ENCODE measurements at regions not wholly inside any gene's neighbourhood (a gene's known extent, or its start where the extent isn't known, plus 50 kb on each side); places are given as distances from the start of the nearest gene placed in this dataset.

DNA sequence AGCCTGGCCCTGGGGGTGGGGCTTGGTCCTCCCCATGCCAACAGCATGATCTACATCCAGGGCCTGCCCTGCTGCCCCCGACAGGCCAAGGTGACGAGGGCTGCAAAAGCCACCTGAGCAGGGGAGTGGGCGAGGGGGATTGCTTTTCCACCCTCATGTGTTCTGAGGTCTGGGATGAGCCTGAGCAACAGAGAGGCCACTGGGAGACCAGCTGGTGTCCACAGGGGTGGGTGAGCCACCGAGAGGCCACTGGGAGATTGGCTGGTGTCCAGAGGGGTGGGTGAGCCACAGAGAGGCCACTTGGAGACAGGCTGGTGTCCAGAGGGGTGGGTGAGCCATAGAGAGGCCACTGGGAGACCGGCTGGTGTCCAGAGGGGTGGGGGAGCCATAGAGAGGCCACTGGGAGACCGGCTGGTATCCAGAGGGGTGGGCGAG lies 147.4 kb upstream of the GPC1 start:
- no peak for DNase-seq

DNA sequence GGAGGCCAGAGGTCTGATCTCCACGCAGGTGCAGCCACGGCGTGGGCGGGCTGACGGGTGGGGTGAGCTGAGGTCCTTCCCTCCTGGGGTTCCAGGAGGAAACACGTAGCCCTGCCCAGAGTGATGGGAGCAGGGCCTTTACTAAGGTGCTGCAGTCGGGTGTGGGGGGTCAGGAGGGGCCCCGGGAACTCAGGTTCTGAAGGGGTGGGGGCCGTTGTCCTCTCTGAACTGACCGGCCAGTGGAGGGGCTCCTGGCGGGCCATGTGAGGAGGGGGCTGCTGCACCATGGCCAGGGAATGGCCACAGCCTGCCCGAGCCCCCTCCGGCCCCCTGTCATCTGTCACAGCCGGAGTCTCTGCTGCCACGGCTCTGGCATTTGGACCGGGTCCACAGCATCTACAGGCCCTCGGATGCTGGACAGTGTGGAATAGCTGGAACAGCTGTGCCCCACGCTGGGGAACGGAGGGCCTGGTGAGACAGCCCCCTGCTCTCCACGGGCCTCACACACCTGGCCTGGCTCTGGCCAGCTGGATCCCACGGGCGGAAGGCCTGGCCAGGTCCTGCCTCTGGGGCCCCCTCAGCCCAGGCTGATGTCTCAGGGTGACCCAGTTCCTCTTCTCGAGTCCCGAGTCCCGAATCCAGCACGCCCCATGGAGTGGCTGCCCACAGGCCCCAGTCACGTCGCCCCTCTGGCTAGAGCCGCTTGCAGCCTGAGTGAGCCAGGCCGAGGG lies 145.6 kb upstream of the GPC1 start:
- no peak for DNase-seq

DNA sequence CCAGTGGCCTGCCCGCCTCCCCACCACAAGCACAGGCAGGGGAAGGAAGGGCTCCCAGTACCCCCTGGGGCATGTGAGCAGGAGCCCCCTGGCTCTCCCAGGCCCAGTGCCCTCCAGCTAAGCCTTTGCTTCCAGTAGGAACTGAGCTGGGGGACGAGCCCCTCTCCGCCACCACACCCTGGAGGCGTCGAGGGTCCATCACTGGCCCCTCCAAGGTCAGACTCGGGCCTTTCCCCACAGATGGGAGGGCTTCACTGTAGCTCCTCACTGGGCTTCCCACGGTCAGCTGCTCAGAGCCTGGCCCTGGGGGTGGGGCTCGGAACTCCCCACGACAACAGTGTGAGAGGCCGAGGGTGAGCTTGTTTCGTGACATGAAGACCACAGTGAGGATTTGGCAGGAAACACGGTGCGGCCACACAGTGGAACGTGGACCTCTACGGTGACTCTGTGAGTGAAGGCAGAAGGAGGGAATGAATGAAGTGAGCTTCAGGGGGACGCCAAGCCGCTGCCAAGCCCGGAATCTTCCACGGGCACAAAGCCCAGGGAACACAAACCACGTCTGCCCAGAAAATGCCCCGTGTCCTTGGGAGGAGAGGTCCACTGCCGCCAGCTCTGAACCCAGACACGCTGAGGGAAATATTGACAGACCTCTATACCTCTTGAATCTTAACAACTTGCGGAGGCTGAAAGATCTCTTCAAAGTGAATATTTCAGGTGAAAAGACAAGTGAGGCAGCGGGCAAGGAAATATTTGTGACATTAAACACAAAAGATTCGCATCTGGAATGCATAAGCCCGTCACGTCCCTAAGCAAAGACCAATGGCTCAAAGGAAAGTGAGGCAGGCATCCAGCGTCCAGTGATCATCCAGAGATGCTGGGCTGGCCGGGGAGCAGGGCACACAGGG lies 144.8 kb upstream of the GPC1 start:
- DNase-seq = no peak

DNA sequence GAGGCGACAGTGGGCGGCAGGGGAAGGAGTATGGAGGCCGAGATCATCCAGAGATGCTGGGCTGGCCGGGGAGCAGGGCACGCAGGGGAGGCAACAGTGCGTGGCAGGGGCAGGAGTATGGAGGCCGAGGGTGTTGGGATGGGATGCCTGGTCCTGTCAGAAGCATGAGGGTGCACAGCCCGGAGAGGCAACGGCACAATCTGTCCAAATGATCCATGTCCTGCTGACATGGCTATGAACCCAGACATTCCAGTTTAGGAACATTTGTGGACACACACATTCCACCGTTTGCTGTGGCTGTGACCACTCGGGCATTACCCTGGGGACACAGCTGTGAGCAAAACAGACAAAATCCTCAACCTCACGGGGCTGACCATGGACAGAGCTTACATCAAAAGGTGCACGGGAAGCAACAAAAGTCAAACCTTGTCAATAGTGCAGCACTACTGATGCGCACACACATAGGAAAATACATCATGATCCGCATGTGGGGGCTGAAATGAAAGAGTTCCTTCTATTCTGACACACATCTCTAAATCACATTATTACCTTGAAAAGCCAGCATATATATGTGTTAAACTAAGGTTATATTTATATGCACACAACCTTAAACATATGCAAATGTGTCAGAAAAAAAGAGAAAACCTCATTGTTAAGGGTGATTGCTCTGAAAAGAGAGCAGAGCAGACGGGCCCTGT lies 144.0 kb upstream of the GPC1 start:
- DNase-seq = no peak

DNA sequence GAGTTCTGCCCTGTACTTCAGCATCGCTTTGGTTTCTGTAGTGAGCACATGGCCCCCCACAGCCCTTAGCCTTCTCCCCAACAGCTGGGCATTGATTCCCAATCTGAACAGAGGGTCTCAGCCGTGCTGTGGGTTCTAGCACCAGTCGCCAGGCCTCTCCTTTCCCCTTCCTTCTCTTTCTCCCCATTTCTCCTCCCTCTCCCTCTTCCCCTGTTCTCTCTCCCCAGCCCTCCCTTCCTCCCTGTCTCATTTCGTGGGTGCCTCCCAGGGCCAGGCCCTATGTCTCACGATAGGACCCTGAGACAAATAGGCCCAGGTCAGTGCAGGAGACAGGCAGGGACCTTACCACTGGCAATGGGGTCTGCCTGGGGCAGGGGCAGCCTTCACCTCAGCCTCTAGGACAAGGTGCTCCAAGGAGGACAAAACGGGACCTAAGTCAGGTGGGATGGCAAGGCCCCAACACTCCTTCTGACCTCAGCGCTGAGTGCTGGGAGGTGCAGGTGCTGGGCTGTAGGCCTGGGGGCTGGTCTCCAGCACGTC lies 143.4 kb upstream of the GPC1 start:
- no peak for DNase-seq

DNA sequence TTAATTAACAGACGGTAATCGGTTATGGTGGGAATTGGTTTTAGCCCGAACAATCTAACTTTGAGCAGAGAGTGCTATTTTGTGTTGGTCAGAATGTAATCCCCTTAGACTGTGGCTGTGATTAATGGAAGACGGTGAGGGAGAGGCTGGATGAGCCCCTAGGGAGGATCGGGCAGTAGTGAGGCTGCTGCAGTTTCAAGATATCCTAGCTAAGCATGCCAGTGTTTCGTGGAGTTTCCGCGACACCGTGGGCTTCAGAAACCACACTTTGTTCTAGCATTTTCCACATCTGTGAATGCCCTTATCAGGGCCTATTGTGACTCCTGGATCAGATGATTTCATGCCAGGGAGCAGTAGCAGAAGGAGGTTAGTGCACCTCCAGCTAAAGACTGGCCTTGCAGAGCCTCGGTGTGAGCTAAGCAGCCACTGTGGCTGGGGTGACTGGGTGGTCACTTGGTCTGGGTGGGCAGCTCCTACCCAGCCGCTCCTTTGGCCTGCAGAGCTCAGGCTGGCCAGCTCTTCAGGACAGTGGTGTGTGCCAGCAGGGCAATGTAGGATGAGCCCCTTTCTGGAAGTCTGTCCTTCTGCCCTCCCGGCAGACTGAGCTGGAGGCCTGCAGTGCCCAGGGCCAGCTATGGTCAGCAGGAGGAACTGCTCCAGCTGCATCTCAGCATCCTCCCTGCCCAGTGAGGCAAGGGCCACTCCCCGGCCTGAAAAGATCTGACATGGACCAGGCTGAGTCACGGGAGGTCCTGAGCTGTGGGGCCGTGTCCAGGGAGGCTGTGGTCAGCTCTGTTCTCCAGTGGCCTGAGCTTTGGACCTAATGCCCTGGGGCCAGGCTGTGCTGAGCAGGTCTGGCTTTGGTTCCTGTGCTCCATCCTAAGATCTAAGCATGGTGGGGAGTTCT lies 142.6 kb upstream of the GPC1 start:
- no peak for DNase-seq

DNA sequence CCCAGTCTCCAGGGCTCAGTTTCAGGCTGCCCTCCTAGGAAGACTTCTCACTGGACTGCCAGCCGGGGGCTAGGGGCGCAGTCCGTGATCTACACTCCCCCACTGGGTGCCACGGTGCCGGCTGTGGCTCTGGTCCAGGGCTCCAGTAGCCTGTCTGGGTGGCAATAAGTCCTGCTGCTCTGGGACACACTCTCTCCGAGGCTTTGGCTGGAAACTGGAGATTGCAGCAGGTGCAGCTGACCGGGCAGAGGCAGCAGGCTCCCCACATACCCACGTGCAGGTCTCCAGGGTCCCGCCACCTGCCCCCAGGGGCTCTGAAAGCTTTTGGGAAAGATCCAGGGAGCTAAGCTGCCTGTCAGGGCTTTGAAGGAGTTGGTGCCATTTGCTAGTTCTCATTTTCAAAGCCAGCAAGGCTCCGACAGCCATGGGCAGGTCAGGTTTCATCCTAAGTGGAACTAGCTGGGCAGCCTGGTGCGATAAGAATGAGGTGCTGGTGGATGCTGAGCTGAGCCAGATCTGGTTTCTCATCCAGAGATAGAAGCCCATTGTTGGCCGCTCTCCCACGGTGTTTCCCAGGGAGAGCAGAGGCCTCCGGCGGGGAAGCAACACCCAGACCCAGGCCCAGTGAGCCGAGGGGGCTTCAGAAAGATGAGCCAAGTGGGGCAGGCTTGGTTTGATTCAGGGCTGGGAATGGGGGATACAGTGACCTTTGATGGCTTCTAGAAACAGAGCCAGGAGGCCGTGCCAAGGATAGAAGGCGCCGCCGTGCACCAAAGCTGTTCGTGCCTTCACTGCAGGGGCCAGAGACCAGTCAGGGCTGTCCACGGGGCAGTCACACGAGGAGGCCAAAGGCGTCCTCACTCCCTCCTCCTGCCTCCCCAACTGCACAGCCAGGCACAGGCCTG lies 141.7 kb upstream of the GPC1 start:
- peak; percentile 17 for DNase-seq

DNA sequence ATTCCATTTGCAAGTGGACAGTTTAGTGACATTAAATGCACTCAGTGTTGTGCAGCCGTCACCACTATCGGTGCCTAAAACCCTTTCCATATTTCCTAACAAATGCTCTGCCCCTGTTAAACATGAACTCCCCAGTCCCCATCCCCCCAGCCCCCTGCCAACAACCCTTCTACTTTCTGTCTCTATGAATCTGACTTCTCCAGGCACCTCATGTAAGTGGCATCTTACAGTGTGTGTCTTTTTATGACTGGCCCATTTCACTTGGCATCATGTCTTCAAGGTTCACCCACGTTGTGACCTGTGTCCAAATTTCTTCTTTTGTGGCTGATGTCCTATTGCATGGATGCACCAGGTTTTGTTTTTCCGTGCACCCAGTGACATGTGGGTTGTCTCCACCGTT lies 140.9 kb upstream of the GPC1 start:
- DNase-seq = no peak

DNA sequence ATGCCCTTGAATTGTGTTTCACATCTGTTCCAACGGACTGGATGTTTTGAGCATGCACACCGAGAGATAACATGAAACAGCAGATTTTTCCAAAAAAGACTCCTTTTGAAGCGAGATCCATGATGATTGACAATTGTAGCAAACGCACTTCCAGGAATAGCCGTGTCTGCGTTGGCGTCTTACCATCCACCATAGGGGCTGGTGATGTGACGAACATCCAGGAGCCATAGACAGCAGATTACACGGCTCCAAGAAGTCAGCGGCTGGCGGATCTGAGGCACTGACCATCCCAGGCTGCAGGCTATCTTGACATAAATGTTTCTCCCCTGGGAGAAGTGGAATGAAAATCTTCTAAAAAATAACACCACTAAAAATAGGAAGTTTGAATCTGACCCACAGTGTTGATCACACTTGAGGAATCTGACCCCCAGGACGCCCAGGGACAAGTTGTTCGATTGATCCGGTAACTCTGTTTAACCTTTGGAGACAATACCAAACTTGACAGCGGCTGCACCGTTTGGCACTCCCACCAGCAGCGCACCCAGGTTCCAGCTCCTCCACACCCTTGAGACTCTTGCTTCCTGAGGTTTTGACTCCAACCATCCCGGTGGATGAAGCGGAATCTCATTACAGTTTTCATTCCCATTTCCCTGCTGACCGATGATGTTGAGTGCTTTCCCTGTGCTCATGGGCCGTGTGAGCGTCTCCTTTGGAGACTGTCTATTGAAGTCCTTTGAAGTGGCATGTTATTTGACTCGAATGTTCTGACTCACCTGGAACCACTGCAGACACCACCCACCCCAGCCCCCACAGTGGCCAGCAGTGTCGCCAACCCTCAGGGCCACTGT lies 140.0 kb upstream of the GPC1 start:
- DNase-seq = no peak

DNA sequence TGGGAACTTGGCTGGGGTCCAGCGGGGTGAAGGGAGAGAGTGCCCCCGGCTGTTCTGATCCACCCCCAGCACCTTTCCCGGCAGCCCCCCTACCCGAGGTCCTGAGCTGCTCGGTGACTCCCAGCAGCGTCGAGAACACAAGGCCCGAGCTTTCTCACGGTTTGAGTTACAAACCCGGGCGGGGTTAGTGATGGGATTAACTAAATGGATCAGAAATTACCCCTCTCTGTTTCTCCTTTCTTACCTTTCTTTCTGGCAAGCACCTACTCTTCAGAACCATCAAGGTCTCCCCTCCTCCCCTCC lies 139.4 kb upstream of the GPC1 start:
- no peak for DNase-seq

DNA sequence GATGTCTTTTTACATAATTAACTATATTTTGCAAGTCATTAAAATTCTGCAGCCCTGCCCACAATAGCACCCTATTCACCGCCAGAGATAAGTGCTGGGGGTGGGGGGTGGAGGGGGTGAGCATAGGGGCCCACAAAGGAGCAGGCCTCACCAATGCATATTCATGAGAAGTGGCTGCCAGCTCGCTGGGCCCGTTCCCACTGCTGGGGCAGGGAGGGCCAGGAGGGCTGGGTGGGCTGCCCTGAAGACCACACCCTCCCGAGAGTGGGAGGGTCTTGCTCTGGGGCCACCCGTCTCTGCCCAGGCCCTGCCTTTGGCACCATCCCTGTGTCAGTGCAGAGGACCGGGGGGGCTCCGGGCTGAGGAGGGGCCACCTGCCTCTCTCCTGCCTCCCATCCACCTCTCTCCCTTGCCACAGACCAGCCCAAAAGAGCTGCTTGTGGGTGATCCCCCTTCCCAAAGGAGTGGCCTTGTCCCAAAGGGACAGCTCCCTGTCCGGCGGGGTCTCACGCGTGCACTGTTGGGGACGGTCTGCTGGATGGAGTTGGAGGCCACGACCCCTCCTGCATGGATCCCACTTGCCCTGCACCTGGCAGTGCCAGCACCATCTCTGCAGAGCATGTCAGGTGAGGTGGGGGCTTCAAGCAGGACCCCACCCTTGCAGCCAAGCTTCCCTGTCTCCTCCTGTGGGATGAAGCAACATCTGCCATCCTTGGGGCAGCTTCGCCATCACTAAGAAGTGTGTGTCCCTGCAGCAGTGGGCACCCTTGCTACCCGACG lies 138.8 kb upstream of the GPC1 start:
- DNase-seq = no peak

DNA sequence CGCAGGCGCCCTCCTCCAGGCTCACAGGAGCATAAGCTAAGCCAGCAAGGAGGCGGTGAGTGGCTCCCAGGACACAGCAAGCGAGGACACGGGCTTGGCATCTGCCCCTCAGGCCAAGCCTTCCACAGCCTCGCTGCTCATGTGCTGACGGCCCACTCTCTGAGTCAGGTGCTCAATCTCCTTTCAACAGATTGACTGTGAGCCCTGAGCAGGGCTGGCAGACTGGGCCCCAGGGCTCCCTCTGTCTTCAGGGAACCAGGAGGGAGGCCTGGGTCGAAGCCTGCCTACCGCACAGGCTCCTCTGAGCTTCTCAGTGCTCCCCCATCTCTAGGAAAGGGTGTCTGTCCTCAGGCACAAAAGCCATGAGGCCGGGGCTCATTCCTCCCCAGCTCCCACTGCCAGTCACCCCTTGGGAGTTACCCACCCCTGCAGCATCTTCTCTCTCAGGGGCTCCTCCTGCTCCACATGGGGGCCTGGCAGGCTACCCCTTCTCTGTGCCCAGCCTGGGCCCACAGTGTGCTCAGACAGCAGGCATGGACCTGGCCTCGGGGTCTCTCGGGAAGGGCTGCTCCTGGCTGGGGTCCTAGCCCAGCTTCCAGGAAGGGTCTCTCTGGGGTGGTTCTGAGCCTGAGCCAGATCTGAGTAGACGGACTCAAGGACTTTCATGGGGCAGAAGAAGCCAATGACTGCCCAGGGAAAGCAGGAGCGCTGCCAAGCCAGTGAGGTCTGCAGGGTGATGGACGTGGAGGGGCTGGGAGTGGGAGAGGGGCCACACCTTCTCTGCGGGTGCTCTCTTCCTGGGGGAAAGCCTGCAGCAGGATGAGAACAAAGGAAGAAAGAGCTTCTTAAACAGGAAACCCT lies 138.0 kb upstream of the GPC1 start:
- DNase-seq = no peak

DNA sequence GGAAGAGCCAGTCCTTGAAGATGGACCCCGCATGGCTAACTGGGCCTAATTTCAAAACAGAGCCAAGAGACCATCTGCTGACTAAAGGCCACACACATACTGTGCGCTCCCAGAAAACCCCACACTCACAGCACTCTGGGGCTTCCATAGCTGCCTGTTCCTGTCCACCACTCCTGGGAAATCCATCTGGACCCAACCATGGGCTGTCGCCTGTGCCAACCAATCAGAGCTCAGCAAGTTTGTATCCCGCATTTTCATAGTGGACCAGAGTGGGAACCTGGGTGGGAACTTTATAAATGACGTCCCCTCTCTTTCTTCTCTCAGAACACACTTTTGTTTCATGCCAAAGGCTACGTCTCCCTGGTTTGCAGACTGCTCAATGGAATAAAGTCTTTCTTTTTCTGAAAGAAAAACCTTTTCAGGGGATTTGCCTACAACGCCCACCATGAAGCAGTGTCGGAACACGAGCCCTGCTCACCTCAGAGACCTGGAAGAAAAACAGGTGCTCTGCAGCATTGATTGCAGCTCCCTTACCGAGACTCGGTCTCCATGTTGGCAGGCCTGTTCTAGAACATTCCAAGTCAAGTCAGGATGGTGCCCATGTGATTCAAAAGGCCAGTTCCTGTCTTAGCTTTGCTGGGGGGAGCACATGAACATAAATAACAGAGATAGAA lies 137.2 kb upstream of the GPC1 start:
- DNase-seq = no peak

DNA sequence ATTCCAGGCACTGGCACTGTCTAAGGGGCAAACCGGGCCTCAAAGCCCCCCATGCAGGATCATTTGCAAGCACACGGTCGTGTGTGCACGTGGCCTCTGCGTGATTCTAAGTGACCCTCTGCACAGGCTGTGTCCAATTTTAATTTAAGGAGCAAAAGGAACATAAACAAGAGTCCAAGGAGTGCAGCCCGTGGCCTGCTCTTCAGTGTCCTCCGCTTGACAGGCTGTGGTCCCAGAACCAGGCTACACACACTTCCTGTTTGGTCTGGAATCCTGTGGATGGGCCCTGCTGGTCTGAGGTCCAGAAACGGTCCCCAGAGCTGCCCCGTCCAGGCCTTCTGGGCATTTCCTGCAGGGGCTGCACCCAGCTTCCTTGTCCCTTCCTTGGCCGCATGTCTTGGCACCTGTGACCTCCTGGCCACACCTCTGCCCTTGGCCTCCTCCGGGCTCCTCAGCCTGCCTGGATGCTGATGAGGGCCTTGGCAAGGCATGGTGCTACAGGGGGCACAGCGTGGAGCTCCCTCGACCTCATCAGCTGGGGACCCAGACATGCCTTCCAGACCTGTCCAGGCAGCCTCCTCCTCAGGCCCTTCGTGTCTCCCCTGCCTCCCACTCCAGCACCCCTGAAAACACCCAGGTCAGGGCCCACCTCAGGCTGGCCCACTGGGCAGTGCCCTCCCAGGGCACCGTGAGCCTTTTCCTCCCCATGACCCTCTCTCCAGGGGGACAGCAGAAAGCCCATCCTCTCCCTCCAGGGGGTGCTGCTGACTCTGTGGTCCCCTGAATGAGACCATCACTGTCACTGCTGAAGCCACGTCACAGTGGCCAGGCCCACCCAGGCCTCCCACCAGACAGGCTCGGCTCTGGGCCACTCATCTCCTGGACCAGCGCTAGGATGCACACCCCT lies 136.4 kb upstream of the GPC1 start:
- no peak for DNase-seq

DNA sequence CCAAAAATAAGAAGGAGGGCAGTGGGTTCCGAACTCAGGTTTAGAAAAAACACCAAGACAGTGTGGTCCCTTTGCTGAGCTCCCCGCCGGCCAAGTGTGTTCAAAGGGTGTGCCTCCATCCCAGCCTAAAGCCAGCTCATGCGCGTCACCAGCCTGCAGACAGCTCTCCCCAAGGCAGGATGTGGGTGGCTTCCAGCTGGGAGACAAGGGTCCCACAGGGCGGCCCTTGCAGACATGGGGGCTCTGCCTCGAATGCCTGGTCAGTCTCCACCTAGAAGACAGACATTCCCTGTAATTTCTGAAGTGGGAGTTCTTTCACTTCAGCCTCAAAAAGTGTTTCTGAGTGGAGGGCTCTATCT lies 135.8 kb upstream of the GPC1 start:
- no peak for DNase-seq

DNA sequence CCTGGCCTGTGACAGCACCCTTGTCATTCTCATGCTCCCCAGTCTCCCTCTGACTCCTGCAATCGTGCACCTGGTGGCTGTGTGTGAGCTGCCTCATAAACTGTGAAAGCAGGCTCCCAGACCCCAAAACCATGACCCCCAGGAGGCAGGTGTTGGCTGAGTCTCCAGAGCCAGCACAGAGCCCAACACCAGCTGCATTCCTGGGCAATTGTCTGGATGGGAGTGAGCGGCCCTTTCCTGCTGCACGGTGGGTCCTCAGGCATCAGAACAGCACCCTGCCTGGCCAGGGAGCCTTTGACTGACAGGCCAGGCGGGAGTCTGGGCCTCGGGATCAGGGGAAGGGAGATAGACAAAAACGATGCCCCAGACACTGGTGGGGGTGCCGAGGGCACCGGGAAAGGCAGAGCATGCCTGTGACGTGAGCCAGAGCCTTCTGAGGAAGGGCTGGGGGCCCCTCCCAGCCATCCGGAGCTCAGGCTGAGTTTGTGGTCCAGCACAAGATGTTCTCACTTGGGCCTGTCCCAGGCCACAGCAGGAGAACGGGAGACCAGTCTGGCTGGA lies 135.1 kb upstream of the GPC1 start:
- DNase-seq = no peak

DNA sequence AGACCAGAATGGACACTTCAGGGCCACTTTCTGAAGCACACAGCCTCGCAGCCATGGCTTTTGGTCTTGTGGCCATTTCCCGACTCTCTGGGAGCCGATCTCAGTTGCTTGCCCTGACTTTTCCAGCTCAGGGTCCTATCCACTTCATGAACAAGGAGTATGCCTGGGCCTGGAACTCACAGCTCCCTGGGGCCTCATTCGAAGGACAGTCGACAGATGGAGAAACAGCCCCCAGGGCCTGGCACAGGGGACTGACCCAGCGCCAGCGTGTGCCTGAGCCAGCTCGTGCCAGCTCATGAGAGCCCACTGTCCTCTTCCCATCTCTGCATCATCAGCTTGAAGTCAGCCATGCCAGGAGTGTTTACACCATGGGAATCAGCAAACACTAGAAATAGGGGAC lies 134.6 kb upstream of the GPC1 start:
- DNase-seq = no peak
